NCI-H1436 (cell line): ENCODE measurements at regions not wholly inside any gene's neighbourhood (a gene's known extent, or its start where the extent isn't known, plus 50 kb on each side); places are given as distances from the start of the nearest gene placed in this dataset.

Source experiments
- DNase-seq: peaks from one replicate; lab custom pipeline; 2025; lab: John Stamatoyannopoulos, UW

GRCh38 chr16:59729613-59730012, 995.5 kb upstream of the GOT2 start:
- no peak for DNase-seq

GRCh38 chr16:59719121-59719520, 985.0 kb upstream of the GOT2 start:
- DNase-seq = no peak

- no peak for DNase-seq
Observed at GRCh38 chr16:59707436-59708226, 973.5 kb upstream of the GOT2 start.

DNA sequence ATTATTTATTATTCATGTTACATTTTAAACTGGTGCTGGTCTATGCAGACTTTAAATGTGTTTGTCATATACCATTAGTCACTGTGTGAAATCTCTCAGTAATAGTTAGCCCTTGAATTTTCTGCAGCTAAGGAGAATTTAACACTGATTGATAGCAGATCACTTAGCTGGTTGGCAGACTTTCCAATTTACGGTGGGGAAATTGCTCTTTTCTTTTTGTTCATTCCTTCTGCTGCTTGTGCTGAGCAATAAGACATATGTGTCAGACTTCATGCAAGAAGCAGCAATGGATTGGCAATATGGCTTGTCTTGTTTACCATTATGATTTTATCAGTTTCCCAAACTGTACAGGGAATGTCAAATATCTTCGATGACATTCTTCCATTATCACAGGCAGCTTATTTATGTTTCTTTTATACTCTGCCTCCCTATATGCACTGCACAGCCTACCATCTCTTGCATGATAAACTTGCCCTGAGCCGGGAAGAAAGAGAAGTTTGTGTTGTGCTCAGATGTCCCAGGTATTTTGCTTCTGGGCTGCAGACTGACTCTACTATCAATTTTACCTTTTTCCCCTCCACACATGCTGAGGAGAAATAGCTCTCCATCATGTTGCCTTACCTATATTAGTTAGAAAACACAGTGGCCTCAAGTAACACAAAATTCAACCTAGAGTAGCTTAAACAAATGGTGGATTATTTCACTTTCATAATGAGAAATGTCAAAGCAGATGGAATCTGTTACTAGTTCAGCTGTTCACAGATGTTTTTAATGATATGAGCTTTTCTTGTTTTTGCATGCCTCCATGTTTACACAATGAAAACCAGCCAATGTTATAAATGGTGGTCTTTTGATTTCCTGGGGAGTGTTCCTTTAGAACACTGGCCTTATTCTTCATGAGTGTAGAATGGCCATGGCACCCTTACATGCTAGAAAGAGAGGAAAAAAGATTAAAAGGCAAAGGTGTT, 968.1 kb upstream of the GOT2 start:
- no peak for DNase-seq

DNA sequence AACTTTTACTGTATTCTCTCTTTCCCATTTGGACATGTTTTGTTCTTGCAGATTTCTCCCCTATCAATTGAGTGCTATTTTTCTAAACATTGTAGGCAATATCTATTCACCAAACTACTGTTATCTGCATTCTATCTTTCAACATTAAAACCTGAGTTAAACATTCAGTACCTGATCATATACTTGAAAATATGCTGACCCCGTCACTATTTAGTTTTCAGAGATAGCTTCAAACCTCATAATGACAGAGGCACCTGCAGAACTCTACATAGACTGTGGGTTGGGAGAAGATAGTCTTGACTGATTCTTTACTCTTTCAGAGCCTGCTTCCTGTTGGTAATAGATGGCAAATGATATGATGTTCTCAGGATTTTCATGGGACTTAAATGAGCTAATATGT, 965.7 kb upstream of the GOT2 start:
- no peak for DNase-seq

- DNase-seq = no peak
Observed at GRCh38 chr16:59698346-59699020, 964.4 kb upstream of the GOT2 start.

GRCh38 chr16:59697761-59698160, 963.6 kb upstream of the GOT2 start:
- DNase-seq = no peak

GRCh38 chr16:59697236-59697635, 963.1 kb upstream of the GOT2 start:
- no peak for DNase-seq

DNA sequence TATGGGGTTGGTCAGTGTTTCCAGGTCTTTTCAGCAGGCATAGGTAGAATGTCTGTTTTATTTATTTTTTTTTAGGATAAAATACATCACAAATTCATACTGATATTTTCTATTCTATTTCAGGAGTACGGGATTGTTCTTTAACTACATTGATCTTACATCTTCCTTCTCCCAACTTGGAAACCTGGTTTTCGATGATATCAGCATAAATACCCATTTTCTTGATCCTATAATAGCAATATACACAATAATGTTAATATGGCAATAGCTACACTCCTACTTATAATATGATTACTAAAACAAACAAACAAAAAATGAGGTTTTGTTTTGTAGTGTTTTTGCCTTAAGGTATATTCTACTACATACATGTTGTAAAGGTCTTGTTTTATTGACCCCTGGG, 962.4 kb upstream of the GOT2 start:
- DNase-seq = no peak

DNA sequence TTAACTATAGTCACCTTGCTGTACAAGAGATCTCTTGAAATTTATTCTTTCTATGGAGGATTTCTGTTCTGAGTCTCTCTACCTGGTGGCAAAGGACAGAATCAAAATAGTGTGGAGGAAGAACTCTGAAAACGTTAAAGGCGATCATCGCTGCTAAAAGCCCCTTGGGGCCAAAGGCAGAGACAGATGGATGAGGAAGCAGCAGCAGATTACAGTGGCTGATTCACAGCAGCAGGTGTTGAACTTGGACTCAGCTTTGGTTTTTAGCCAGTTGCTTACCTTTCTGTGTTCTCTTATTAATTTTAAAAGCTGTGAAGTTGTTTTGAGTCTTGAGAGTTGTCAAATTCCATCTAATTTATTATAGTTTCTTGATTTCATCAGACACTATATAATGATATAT, 956.1 kb upstream of the GOT2 start:
- DNase-seq = no peak

- no peak for DNase-seq
Observed at GRCh38 chr16:59688006-59688405, 953.9 kb upstream of the GOT2 start.

- DNase-seq = no peak
Observed at GRCh38 chr16:59686405-59686804, 952.3 kb upstream of the GOT2 start.

DNA sequence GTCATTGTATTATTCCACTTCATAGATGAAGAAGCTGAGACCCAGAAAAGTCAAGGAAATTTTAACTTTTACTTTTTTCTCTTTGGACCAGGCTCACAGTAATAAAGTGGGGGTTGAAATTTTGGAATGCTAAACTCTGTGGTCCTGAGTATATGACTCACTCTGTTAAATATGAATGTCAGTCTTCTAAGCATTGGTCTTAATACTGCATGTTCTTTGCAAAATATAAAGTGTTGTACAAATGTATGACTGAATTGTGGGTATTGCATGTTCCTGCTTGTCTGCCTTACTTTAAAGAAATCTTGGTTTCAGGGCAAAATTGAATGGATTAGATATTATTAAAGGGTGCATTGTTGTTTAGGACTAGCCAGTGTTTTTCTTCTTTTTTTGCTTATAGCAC, 950.8 kb upstream of the GOT2 start:
- no peak for DNase-seq

DNA sequence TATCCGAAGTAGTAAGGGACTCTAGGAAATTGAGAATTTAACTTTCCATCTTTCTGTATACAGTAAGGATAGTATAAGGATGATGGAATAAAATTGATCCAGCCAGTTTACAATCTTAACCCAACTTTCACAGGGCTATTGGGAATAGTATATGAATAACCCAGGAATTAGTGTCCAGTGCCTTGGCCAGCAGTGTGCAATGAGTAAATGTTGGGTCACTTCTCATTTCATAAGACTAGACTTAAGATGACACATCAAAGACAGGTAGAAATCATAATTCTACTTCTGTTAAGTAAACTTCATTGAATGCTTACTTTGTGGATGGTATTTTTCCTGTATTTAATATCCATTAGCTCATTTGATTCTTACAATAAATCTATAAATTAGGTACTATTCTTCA, 949.6 kb upstream of the GOT2 start:
- no peak for DNase-seq

GRCh38 chr16:59665618-59666220, 931.6 kb upstream of the GOT2 start:
- DNase-seq = no peak

DNA sequence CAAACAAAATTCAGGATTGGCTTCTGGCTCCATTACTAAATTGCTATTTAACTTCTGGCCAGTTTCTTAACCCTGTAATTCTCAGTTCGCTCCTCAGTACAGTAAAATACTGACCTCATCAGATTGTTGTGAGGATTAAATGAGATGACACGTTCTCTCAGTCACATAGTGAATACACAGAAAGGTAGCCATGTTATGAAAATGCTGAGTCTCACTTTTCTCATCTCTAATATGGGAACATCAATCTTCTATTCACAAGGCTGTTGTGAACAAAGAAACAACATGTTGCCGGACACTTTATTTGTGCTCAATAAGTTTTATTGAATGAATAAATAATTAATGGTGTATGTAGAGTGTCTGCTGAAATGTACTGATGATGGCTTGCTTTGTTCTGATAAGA, 924.5 kb upstream of the GOT2 start:
- no peak for DNase-seq

- no peak for DNase-seq
Observed at GRCh38 chr16:59655031-59655430, 920.9 kb upstream of the GOT2 start.

DNA sequence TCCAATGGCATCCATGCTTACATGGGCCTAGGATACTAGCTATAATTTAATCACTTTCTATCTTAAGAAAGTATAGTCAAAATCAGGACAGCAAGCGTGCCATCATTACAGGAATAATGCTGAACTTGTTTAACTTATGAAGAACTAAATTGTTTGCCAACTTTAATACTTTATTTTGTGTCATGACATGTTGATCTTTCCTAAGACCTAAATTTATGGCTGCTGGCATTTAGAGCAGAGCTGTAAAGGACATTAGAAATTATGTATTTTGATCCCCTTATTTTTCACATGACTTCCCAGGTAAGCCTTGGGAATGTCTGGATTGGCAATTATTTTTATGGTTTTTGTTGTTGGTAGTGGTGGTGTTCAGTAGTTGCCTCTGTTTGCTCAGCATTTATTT, 920.3 kb upstream of the GOT2 start:
- no peak for DNase-seq

GRCh38 chr16:59651662-59652061, 917.5 kb upstream of the GOT2 start:
- DNase-seq = no peak

DNA sequence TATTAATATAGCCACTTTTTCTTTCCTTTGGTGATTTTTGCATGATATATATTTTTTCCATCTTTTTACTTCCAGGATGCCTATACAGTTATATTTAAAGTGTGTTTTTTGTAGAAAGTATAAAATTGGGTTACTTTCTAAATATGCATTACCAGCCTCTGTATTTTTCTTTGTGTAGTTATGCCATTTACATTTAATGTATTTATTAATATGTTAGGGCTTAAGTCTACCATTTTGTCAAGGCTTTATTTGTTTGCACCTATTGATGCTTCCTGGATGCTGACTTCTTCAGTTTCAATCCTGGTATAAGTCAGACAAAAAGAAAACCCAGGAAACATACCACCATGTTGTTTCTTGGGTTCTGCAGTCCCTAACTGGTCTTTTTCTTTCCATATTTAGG, 911.1 kb upstream of the GOT2 start:
- no peak for DNase-seq

DNA sequence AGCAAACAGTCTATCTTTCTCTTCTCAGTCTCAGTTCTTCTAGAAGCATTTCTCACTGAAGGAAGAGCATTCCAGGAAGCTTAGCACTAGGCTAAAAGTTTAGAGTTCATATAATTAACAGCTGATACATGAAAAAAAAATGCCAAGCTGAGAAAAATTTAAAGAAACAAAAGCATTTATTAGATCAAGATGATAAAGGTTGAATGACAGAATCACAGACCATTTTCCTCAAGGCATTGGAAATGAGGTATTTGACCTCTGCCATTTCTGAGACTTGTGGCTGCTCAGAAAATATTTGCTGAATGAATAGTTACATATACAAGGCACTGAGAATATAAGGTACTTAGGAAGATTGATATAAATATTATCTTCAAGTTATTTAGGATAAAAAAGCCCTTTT, 901.6 kb upstream of the GOT2 start:
- DNase-seq = no peak

GRCh38 chr16:59634951-59635350, 900.8 kb upstream of the GOT2 start:
- no peak for DNase-seq
